NCI-H2107 treated with DMSO at 0.1 percent for 48 hours (cell line): ENCODE measurements at regions not wholly inside any gene's neighbourhood (a gene's known extent, or its start where the extent isn't known, plus 50 kb on each side); places are given as distances from the start of the nearest gene placed in this dataset.

Experiments
- DNase-seq: peaks from one replicate; lab custom pipeline; 2025; ENCODE audit not compliant: unreplicated experiment; lab: John Stamatoyannopoulos, UW

DNA sequence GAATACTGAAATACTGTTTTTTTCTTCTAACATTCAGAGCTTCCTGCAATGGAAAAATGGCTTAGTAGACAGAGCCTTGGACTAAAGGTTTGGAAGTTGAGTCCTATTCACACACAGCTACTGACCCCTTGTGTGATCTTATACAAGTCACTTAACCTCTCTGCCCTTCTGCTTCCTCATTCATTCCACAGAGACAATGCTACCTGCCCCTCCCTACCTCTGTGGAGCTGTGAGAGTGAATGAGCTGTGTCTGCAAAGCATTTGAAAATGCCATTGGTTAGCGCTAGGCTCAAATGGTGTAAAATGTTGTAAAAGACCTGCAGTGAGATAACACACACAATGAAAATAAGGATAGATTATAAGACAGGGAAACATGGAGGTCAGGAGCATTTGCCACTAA lies 214.4 kb downstream of the BARHL2 start:
- no peak for DNase-seq

DNA sequence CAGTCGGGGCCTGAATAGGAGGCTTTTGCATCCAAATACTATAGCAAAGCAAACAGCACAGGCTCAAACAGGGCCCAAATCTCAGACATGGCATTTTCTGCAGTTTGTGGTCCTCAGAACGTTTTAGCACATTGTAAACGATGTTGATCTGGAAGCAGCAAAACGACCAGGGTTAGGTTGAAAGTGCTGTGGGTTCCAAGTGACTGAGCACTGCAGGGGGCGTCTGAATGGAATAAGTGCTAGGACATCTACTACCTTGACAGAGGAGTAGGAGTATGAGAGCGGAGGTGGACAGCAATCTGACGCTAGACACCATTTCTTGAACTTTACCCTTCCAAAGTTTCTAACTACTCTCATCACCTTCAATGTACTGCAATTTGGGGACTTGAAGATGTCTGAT lies 214.9 kb downstream of the BARHL2 start:
- DNase-seq, result no peak

DNA sequence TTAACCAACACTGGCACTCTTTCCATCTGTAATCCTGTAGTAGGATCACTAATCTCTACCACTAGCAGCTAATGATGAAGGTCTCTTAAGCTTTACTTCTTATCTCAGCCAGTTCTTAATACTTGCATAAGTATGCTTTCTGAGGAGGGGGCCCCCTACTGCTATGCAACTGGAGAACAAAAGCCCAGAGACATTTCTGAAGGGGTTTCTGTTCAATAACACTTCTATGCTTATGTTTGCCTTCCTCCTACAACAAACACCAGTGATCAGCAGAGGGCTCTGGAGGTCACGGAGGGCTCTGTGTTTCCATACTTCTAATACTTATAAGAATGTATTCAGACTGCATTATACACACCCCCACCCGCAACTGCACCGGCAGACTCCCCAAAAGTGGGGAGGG lies 215.8 kb downstream of the BARHL2 start:
- no peak for DNase-seq

- no peak for DNase-seq
These were observed 222.3 kb downstream of the BARHL2 start for GRCh38 chr1:90494748-90495282.

DNA sequence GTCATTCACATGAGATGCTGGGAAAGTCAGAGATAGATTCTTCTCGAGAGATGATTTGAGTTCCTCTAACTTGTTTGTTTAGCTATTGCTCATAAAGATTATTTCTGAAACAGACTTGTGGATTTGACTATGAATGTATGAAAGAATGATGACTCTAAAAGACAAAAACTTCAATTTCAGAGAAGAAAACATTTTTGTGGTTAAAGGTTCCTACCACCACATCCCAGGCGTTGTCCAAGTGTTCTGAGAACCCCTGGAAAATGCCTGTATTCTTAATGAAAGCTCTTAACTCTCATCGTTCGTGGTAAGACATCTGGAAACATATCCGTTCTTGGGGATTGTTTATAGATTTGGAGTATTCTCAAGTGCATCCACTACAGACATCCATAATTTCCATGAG lies 228.7 kb downstream of the BARHL2 start:
- no peak for DNase-seq

DNA sequence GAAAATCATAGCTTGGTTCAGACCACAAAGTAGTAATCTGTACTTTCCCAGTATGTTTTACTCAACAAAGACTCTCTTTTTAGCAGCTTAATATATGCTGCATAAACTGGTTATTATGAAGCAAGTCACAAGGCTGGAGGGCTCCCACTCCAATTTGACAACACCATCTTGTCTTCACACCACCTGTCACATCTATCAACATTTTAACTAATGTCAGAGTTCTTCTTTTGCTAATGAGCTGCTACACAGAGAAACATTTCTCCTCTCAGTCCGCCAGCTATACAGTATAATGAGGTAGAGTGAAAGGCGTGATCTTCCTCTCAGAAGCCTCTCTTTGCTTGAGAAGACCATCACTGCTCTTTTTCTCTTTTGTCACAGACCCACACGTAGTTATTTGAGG lies 230.1 kb downstream of the BARHL2 start:
- no peak for DNase-seq

DNA sequence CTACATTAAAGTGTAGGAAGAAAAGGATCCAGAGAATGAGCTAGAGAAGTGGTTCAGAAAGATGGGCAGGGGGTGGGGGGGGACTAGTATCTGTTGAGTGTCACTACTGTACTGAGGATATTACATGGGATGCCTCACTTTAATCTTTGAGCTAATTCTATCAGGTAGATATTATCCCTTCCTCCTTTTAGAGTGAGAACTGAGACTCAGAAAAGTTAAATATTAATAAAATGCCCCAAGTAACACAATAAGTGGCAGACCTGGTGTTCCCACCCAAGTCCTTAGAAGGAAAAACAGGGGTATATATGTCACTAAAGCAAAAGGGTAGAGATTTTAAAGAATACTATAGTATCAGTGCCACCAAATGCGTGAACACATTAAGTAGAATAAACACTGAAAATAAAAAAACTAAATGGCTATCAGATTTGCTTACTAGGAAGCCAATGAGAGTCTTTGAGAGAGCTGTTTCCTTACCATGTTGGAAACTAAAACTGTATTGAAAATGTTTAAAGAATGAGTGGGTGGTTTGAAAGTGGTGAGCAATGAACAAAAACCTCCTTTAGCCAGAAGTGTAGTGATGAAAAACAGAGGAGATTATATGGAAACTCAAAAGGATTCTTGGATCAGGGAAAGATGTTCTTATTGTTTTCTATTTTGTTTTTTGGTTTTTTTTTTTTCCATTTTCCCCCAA lies 230.8 kb downstream of the BARHL2 start:
- DNase-seq, result no peak

- no peak for DNase-seq
These were observed 236.7 kb downstream of the BARHL2 start for GRCh38 chr1:90480271-90480835.

DNA sequence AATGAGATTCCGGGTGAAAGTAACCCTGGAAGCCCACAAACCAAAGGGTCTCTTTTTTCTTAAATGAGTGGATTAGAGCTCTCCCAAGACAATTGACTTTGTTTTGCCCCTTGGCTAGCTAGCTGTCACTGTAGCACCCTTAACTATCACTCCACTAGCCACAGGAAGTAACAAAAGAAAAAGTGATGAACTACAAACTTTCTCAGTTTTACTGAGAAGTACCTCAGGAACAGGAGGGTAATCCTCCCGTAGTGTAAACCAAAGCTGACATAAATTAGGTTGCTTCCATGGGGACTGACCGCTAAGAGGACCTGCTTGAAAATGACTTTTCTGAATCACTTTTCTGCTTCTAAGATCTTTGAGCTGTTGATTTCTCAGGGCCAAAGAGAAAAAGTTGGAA lies 240.1 kb downstream of the BARHL2 start:
- DNase-seq, result no peak

DNA sequence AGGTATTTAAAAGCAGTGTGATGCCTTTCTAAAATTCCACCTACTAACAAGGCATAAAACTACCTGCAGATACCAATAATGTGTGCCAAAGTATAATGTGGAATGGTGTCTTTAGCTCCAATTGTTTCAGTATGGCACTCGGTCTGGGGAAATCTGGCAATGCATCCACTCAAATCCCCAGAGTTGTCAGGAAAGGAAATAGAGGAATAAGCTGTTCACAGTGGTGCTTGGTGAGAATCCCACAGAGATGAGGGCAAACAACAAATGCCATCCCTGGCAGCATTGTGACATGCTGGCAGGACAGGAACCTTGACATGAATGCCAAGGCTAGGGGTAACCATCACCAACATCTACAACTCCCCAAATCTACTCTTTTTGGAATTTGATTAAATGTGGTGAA lies 240.7 kb downstream of the BARHL2 start:
- no peak for DNase-seq

GRCh38 chr1:90475631-90476030 lies 241.5 kb downstream of the BARHL2 start:
- no peak for DNase-seq

- no peak for DNase-seq
These were observed 242.4 kb downstream of the BARHL2 start for GRCh38 chr1:90474731-90475130.

DNA sequence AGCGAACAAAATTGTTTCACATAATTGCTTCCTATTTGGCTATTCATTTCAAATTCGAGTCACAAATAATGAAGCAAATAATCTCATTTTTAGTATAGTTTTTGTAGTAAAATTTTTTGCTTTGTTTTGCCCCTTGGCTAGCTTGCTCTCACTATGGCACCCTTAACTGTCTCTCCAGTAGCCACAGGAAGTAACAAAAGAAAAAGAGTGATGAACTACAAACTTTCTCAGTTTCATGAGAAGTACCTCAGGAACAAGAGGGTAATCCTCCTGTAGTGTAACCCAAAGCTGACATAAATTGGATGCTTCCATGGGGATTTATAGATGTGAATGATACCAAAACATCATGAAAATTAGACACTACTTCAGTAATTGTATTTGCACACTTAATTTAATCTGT lies 242.9 kb downstream of the BARHL2 start:
- DNase-seq, result no peak

DNA sequence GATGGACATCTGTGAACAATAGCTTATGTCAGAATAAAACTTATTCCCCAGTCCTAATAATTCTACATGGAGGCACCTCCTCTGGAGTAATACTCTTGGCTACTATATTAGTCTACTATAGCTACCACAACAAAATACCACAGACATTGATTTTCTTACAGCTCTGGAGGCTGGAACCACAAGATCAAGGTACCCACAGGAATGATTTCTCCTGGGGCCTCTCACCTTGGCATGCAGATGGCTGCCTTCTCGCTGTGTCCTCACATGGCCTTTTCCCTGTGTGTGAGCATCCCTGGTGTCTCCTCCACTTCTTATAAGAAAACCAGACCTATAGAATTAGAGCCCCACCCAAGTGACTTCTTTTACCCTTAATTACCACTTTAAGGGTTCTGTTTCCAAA lies 244.3 kb downstream of the BARHL2 start:
- DNase-seq, result no peak

GRCh38 chr1:90459570-90459969 lies 257.5 kb downstream of the BARHL2 start:
- no peak for DNase-seq

- no peak for DNase-seq
These were observed 259.1 kb downstream of the BARHL2 start for GRCh38 chr1:90457985-90458384.

GRCh38 chr1:90452491-90452890 lies 264.6 kb downstream of the BARHL2 start:
- no peak for DNase-seq

- no peak for DNase-seq
These were observed 273.7 kb downstream of the BARHL2 start for GRCh38 chr1:90443354-90443753.

- DNase-seq, result no peak
These were observed 281.8 kb downstream of the BARHL2 start for GRCh38 chr1:90435351-90435750.

DNA sequence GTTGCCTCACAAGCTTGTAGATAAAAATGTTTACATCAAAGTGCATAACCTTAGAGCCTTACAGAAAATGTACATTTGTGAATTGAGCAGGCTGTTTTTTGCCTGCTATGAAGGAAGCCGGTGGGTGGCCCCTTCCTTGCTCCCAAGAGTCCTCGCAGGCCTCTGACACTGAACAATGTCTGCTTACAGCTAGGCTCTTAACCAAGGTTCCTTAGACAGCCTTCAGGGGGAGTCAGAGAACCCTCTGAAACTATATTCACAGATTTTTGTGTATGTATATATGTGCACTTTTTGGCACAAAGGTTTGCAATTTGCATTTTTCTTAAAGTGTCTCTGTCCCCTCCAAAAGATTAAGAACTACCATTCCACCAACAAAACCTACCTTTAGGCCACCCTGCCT lies 282.6 kb downstream of the BARHL2 start:
- no peak for DNase-seq

DNA sequence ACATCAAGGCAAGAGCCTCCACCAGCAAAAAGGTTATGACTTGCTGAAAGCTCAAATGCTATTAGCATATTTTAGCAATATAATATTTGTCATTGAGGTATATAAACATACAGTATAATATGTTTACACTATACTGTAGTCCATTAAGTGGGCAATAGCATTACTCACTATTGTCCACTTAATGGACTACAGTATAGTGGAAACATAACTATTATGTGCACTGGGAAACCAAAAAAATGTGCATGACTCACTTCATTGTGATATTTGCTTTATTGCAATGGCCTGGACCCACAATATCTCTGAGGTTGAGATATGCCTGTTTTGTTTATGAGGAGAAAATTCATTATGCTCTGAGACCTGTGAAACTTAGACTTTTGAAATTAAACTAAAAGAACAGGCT lies 300.0 kb downstream of the BARHL2 start:
- no peak for DNase-seq

DNA sequence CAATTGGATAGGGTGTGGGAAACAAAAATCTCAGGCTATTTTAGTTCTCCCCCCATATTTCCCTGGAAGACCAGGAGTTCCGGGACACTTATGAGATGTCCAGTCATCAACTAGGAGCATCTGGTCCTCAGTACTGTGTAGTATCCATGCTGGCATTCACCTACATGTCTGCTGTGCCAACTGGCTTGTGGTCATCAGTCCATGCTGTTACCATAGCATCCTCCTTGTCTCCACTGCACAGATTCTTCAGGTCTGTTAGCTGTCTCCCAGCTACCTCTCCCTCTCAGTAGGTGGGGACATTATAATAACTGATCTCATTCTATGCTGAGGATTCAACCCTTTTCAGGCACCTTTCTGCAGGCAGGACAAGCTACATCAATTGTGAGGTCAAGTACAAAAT lies 302.9 kb downstream of the BARHL2 start:
- DNase-seq, result no peak

GRCh38 chr1:90413519-90413918 lies 303.6 kb downstream of the BARHL2 start:
- DNase-seq, result no peak
